Effector memory CD4-positive, alpha-beta T cell (primary cell): ENCODE measurements at regions not wholly inside any gene's neighbourhood (a gene's known extent, or its start where the extent isn't known, plus 50 kb on each side); places are given as distances from the start of the nearest gene placed in this dataset.
"Not testable (repeated sequence)": the region's sequence is repeated elsewhere in the genome, so short reads cannot be mapped to it uniquely, and the experiment has no call there.

Experiments used
- DNase-seq, 3 donors: peaks; one replicate each; pipeline ENCODE4 v3.0.0-alpha.2; 2020
- H3K27ac ChIP-seq: 2 replicates; pipeline ENCODE4 v1.7.0; 2013; ENCODE audit warnings: mild to moderate bottlenecking, low read length, moderate library complexity; ENCODE audit not compliant: insufficient read depth, poor library complexity, severe bottlenecking
- H3K27me3 ChIP-seq: replicated peaks from 2 replicates; pipeline ENCODE4 v1.7.0; 2013; ENCODE audit warnings: mild to moderate bottlenecking, low read length; ENCODE audit not compliant: insufficient read depth, control insufficient read depth, poor library complexity, severe bottlenecking
- H3K36me3 ChIP-seq: 2 replicates; pipeline ENCODE4 v1.7.0; 2013; ENCODE audit warnings: mild to moderate bottlenecking, low read length, moderate library complexity; ENCODE audit not compliant: control insufficient read depth, insufficient read depth
- H3K4me1 ChIP-seq: 2 replicates; pipeline ENCODE4 v1.7.0; 2013; ENCODE audit warnings: low read length, mild to moderate bottlenecking; ENCODE audit not compliant: control insufficient read depth, insufficient read depth, poor library complexity, severe bottlenecking
- H3K4me3 ChIP-seq: 2 replicates; pipeline ENCODE4 v1.7.0; 2013; ENCODE audit warnings: low read length, low read depth, mild to moderate bottlenecking; ENCODE audit not compliant: insufficient read depth, poor library complexity, severe bottlenecking
- H3K9me3 ChIP-seq: 2 replicates; pipeline ENCODE4 v1.7.0; 2013; ENCODE audit warnings: mild to moderate bottlenecking, low read length, moderate library complexity; ENCODE audit not compliant: control insufficient read depth

DNA sequence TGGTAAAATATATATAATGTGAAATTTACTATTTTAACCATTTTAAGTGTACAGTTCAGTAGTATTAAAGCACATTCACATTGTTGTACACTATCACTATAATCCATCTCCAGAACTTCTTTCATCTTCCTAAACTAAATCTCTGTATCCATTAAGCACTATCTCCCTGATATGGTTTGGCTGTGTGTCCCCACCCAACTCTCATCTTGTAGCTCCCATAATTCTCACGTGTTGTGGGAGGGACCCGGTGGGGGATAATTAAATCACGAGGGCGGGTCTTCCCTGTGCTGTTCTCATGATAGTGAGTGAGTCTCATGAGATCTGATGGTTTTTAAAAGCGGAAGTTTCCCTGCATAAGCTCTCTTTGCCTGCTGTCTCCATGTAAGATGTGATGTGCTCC is 178.9 kb upstream of the NABP1 start:
- Histone ChIP-seq H3K9me3 (no peaks in the 10 kb centered on the region), H3K36me3 (no peaks in the 10 kb centered on the region), H3K4me1 (no peaks in the 10 kb centered on the region), H3K4me3 (no peak overlapping the region), H3K27ac (no peak overlapping the region), H3K27me3 (no peaks in the 10 kb centered on the region)
- no peak for DNase-seq

DNA sequence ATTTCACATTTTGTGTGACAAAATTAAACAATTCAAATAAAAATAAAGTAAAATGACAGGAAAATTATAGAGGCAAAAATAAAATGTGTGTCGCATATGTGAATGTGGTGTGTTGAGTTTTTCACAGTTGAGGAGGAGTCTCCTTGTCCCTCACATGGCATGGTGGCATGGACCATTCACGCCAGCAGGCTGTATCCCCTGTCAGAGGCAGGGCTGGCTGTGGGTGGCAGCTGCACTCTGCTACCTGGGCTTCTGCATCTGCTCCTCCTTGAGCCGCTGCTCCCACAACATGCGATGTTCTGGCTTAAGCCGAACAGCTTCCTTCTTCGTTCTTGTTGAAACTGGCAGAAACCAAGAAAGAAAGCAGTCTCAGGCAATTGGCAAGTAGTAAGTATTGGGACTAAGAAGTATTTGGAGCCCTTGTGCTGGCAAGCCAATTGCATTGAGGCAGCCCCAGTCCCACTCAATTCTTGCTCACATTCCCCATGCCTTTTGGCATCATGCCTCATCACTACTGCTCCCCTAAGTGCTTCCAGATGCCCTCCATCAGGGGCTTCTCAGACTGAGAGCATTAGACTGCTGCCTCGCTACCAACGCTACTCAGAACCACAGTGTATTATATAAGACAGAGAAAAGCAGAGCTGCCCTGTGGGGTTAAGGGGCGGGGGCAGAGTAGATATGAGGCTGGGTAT is 177.9 kb upstream of the NABP1 start:
- no peak for DNase-seq
- H3K36me3 ChIP-seq: no peaks in the 10 kb centered on the region

DNA sequence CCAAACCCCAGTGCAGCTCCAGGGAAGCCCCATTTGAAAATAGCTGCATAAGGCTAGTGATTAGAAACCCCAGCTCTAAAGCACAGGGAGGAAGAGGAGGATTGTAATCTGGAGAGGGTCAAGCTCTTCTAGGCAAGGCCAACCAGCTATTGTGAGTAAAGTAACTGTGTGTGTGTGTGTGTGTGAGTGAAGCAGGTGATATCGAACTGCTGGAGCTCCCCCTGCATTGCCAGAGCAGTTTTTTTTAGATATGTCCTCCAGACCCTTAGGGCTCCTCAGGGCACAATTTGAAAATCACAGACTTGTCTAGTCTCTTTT is 177.4 kb upstream of the NABP1 start:
- no peaks in the 10 kb centered on the region for H3K4me1 ChIP-seq
- H3K36me3 ChIP-seq: no peaks in the 10 kb centered on the region
- DNase-seq: no peak
- H3K27ac ChIP-seq: no peak overlapping the region
- H3K9me3 ChIP-seq: no peaks in the 10 kb centered on the region
- H3K4me3 ChIP-seq: no peak overlapping the region
- H3K27me3 ChIP-seq: no peaks in the 10 kb centered on the region

More for the DNA sequence above, 177.9 kb upstream of the NABP1 start:
- no peaks in the 10 kb centered on the region for H3K9me3 ChIP-seq
- H3K4me1 ChIP-seq: no peaks in the 10 kb centered on the region
- no peak overlapping the region for H3K27ac ChIP-seq
- H3K27me3 ChIP-seq: no peaks in the 10 kb centered on the region
- no peak overlapping the region for H3K4me3 ChIP-seq

DNA sequence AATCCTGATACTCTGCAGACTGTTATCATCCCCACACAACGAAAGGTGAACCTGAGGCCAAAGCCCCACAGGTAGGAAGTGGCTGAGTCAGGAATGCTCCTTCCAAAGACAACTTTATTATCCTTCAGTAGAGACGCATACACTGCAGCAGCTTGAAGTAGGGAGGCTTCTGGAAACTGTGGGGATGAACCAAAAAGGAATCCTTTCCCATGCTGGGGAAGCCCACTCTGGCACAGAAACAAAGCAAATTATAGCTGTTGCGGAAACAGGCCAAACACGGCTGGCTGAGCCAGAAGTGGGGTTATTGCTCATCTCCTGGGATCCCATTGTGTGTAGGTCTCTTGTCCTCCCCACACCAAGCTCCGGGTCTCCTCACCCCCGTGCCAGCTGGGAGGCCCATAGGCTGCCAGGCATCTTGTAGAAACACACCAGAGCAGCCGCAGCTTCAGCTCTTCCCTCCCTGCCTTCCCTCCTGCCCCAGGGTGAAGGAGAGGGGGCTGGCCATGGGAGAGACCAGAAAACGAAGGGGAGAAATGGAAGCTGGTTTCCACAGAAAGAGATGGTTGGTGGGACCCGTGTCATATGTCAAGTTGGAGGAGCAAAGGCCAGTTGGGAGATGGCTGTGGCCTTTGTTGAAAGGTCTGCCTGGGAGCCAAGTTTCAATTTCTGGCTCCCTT is 176.9 kb upstream of the NABP1 start:
- no peaks in the 10 kb centered on the region for H3K4me1 ChIP-seq
- no peaks in the 10 kb centered on the region for H3K9me3 ChIP-seq
- no peaks in the 10 kb centered on the region for H3K27me3 ChIP-seq
- no peak overlapping the region for H3K27ac ChIP-seq
- no peak for DNase-seq
- H3K36me3 ChIP-seq: no peaks in the 10 kb centered on the region
- no peak overlapping the region for H3K4me3 ChIP-seq

DNA sequence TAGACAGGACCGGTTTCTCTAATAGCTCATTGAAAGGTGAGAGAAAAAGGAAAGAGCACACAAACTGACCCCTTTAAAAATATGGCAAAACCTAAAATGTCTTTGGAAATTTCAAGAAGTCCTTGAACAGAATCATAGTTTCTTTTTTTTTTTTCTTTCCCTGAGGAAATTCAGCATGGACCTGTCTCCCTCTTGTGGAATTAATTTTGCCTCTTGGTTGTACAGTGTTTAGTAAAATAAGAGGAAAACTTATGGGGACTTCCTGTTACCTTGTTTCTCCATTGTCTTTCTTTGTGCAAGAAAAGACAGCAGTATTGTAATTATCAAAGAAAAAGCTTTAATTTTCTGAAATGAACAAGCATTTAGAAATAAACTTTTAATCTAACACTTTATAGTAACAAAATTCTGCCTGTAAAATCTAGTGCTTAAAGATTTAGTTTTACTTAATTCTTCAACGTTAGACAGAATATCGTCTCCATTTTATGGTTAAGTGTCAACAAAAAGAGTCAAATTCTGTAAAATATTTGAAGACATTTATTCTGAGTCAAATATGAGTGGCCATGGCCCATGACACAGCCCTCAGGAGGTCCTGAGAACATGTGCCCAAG is 176.3 kb upstream of the NABP1 start:
- DNase-seq: no peak
- Histone ChIP-seq H3K4me3 (no peak overlapping the region), H3K27me3 (no peaks in the 10 kb centered on the region), H3K27ac (no peak overlapping the region), H3K36me3 (no peaks in the 10 kb centered on the region), H3K4me1 (no peaks in the 10 kb centered on the region), H3K9me3 (no peaks in the 10 kb centered on the region)

DNA sequence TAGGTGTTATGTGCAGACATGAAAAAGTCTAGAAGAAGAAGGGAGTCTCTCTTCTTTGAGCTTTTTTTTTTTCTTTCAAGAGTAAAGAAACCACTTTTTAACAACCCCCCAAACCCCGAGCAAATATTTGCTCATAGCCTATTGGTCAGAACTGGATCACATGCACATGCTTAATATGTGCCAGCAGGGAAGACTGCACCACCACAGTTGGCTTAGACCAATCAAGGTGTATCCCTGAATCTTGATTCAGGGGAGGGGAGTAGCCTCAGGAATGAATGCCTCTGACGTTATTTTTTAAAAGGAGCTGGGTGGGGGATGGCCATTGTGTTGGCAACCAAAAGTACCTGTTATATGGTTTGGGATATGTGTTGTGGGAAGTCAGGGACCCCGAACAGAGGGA is 171.4 kb upstream of the NABP1 start:
- Histone ChIP-seq H3K27me3 (no peaks in the 10 kb centered on the region), H3K9me3 (no peaks in the 10 kb centered on the region), H3K27ac (no peak overlapping the region), H3K4me1 (no peaks in the 10 kb centered on the region), H3K4me3 (no peak overlapping the region), H3K36me3 (no peaks in the 10 kb centered on the region)
- no peak for DNase-seq

DNA sequence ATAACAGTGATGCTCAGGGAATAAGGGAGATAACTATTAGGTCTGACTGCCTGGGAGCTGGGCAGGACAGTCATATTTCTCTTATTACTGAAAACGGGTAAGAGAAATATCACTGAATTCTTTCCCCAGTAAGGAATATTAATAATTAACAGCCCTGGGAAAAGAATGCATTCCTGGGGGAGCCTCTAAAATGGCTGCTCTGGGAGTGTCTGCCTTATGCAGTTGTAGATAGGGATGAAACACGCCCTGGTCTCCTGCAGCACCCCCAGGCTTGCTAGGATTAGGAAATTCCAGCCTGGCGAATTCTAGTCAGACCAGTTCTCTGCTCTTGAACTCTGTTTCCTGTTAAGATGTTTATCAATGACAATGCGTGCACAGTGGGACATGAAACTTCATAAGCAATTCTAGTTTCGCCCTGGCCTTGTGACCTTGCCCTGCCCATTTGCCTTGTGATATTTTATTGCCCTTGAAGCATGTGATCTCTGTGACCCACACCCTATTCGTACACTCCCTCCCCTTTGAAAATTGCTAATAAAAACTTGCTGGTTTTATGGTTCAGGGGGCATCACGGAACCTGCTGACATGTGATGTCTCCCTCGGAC is 170.6 kb upstream of the NABP1 start:
- H3K4me3 ChIP-seq, H3K27ac ChIP-seq, H3K4me1 ChIP-seq, H3K9me3 ChIP-seq, H3K36me3 ChIP-seq, H3K27me3 ChIP-seq, DNase-seq: not testable (repeated sequence)

DNA sequence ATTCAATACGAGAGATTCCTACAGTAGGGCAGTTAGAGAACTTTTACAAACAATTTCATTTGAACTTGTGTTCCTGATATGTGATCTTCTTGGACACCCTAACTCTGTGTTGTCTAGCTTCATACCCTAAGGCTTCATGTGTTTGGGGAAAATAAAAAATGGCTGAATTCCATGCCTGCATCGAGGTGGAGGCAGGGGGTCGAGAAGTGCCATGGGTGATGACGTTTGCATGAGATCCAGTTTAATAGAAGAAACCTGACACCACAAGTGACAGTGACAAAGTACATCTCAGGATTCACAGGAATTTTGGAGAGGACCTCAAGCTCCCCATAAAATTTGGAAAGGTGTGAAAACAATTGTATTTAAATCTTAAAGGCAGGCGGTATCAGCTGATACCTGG is 169.2 kb upstream of the NABP1 start:
- DNase-seq: no peak
- Histone ChIP-seq H3K27me3 (no peaks in the 10 kb centered on the region), H3K9me3 (no peaks in the 10 kb centered on the region), H3K4me3 (no peak overlapping the region), H3K27ac (no peak overlapping the region), H3K36me3 (no peaks in the 10 kb centered on the region), H3K4me1 (no peaks in the 10 kb centered on the region)

DNA sequence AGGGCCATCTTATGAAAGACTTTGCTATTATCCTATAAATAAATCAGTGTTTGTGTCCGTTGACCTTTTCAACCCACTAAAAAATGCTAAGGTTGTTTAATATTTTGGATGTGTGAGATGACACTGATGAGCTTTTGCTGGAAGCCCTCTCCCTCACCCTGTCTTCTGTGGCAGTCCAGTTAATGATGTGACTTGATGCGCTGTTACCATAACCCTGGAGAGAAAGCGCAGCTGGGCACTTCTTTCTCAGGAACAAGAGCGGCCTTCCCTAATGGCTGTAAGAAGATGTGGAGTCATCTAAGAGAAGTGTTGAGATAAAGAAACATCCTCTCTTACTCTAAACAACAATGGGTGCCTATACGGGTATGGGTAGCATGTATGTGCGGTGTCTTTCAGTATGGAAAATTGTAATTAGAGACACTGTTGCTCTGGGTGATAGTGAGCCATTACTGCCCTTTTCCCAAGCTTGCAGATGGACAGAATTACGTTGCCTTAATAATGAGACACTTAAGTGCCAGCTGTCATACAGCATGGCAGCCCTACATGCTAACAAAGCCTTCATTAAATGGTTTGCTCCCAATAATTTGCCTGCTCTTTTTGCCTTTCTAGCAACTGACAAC is 165.6 kb upstream of the NABP1 start:
- H3K9me3 ChIP-seq: no peaks in the 10 kb centered on the region
- H3K36me3 ChIP-seq: no peaks in the 10 kb centered on the region
- H3K27ac ChIP-seq: no peak overlapping the region
- H3K4me1 ChIP-seq: no peaks in the 10 kb centered on the region
- H3K27me3 ChIP-seq: no peaks in the 10 kb centered on the region
- DNase-seq: no peak
- H3K4me3 ChIP-seq: no peak overlapping the region

DNA sequence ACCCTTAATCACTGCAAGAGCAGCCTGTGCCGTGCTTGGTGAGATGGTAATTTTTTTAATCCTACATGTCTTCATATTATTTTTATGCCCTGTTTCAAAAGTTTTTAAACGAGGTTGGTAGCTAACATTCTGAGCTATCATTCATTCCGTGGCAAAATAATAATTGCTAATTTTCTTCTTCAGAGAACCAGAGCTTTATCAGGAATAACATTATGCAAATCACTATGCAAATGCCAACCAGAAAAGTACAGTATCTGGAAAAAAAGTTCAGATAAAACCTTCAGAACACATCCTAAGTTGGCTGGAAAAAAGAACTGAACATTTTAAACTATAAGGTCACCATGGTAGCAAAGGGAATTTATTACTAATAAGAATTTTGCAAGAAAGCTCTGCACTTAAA is 165.1 kb upstream of the NABP1 start:
- Histone ChIP-seq H3K9me3 (no peaks in the 10 kb centered on the region), H3K4me1 (no peaks in the 10 kb centered on the region), H3K27me3 (no peaks in the 10 kb centered on the region), H3K36me3 (no peaks in the 10 kb centered on the region), H3K4me3 (no peak overlapping the region), H3K27ac (no peak overlapping the region)
- DNase-seq: no peak
